Suprapubic skin (tissue), 4 donors: ENCODE measurements at regions not wholly inside any gene's neighbourhood (a gene's known extent, or its start where the extent isn't known, plus 50 kb on each side); places are given as distances from the start of the nearest gene placed in this dataset.

ENCODE experiments used
- DNase-seq, 2 donors: peaks; one replicate each; pipeline ENCODE4 v3.0.0-alpha.2; 2019; ENCODE audit warnings: low spot score in 2 of 2
- H3K27ac ChIP-seq: fragments of 200-600 bp; sonication (generic); one replicate; pipeline ENCODE4 v1.5.1; 2019
- H3K27me3 ChIP-seq: fragments of 200-600 bp; sonication (generic); one replicate; pipeline ENCODE4 v1.5.1; 2019
- H3K36me3 ChIP-seq: fragments of 200-600 bp; sonication (generic); one replicate; pipeline ENCODE4 v1.5.1; 2019
- H3K4me1 ChIP-seq: fragments of 200-600 bp; sonication (generic); one replicate; pipeline ENCODE4 v1.5.1; 2019
- H3K4me3 ChIP-seq: fragments of 200-600 bp; sonication (generic); one replicate; pipeline ENCODE4 v1.5.1; 2019; ENCODE audit warnings: mild to moderate bottlenecking
- H3K9me3 ChIP-seq: fragments of 200-600 bp; sonication (generic); one replicate; pipeline ENCODE4 v1.5.1; 2019
- CTCF ChIP-seq, 2 donors: fragments of 200-600 bp in 1 of 2; fragments of 450-650 bp in 1 of 2; sonication (generic) in 1 of 2; IDR thresholded peaks; one replicate each; pipeline ENCODE4 v1.5.1; 2016 to 2019; ENCODE audit warnings: antibody characterized with exemption in 2 of 2, mild to moderate bottlenecking in 1 of 2, moderate library complexity in 1 of 2
- EP300 ChIP-seq: sonication (generic); formaldehyde crosslinking; IDR thresholded peaks from one replicate; pipeline ENCODE4 v1.6.1; 2017; ENCODE audit warnings: antibody characterized with exemption
- POLR2A ChIP-seq, 2 donors: fragments of 450-650 bp; IDR thresholded peaks; one replicate each; pipeline ENCODE4 v1.6.1; 2017; ENCODE audit warnings: antibody characterized with exemption in 2 of 2, mild to moderate bottlenecking in 2 of 2, moderate library complexity in 2 of 2
- POLR2AphosphoS5 ChIP-seq, 3 donors: sonication (generic); formaldehyde crosslinking; IDR thresholded peaks; one replicate each; pipeline ENCODE4 v1.6.1; 2017; ENCODE audit warnings: antibody characterized with exemption in 3 of 3
- WGBS: methylation state at CpG from one replicate; pipeline ENCODE4 v1.1.5; 2018; 5-methylcytosine and 5-hydroxymethylcytosine counted together

DNA sequence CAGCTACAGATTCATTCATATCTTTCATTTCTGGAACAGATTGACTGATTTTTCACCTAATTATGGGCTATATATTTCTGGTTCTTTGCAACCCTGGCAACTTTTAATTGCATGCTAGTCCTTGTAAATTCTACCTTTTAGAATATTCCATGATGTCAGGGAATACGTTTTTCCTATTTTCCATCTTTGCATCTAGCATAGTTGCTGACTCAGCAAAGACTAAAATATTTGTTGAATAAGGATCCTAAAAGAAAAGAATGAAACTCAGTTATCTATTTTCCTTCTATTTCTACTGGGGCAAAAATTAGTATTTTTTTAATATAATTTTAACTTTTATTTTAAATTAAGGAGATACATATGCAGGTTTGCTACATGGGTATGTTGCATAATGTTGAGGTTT, 438.3 kb downstream of the GXYLT1 start:
- H3K27me3 ChIP-seq, result no peaks in the 10 kb centered on the region
- no peaks in the 10 kb centered on the region for H3K36me3 ChIP-seq
- 54% methylated on average over 1 of the region's 1 CpG for WGBS
- H3K27ac ChIP-seq, result no peak overlapping the region
- DNase-seq, result no peak
- no peak overlapping the region for H3K4me3 ChIP-seq
- H3K4me1 ChIP-seq, result no peaks in the 10 kb centered on the region
- no peaks in the 10 kb centered on the region for H3K9me3 ChIP-seq
- TF ChIP-seq EP300, result no peak
- no peak for TF ChIP-seq CTCF (IDR thresholded peaks at IDR 0.05)
- TF ChIP-seq POLR2A (IDR thresholded peaks at IDR 0.05), result no peak
- no peak for TF ChIP-seq POLR2AphosphoS5 (IDR thresholded peaks at IDR 0.05)

DNA sequence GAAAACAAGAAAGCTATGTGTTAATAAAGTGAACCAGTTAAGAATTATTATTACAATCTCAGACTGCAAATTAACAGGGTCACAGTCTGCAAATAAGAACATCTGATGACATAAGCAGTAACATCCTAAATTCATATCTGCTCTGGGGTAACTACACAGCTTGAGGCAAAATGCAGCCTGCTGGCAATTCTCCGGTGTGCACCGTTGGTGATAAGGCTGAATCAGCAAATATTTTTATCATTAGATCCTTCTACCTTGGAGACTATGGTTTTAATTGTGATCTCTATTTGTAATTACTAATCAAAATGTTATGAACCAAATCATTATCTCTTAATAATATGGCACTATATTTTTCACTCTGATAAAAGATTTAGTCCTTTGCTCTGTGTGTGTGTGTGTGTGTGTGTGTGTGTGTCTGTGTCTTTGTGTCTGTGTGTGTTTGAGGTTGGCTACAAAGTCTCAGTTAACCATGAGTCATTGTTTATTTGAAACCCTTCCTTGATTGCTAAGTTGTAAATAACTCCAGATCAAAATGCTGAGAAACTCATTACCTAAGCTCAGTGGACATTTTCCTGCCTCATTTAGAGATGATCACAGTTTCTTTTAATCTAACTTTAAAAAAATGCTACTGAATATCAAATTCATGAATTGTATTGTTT, 442.6 kb downstream of the GXYLT1 start:
- Histone ChIP-seq H3K4me3 (no peak overlapping the region), H3K27ac (no peak overlapping the region), H3K9me3 (no peaks in the 10 kb centered on the region), H3K36me3 (no peaks in the 10 kb centered on the region), H3K4me1 (no peaks in the 10 kb centered on the region), H3K27me3 (peaks cover 3% of the 10 kb centered on the region)
- no peak for TF ChIP-seq CTCF (IDR thresholded peaks at IDR 0.05)
- TF ChIP-seq EP300, result no peak
- no peak for TF ChIP-seq POLR2A (IDR thresholded peaks at IDR 0.05)
- TF ChIP-seq POLR2AphosphoS5 (IDR thresholded peaks at IDR 0.05), result no peak
- no peak for DNase-seq
- 21% methylated on average over 2 of the region's 2 CpGs for WGBS

DNA sequence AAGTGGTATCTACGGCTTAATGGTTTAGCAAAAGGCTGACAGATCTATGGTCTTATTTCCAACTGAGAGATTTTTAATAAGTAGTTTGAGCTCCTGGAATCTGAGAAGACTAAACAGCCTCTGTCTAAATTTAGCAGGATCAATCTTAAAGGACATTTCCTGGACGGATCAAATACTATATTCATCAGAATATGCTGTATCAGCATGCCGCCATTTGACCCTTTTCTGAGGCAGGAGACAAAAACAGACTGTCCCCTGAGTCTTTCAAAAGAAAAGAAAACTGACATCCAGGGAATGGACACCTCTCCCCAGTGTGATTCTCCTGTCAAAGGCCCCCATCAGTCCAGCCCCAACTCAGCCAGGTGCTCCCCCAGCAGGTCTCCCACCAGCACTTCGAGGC, 443.7 kb downstream of the GXYLT1 start:
- Histone ChIP-seq H3K4me3 (no peak overlapping the region), H3K27ac (no peak overlapping the region), H3K36me3 (no peaks in the 10 kb centered on the region), H3K9me3 (no peaks in the 10 kb centered on the region), H3K4me1 (no peaks in the 10 kb centered on the region), H3K27me3 (peaks cover 3% of the 10 kb centered on the region)
- WGBS, result 81% methylated on average over 4 of the region's 4 CpGs
- TF ChIP-seq EP300 (no peak), CTCF (IDR thresholded peaks at IDR 0.05) (no peak), POLR2A (IDR thresholded peaks at IDR 0.05) (no peak), POLR2AphosphoS5 (IDR thresholded peaks at IDR 0.05) (no peak)
- no peak for DNase-seq

DNA sequence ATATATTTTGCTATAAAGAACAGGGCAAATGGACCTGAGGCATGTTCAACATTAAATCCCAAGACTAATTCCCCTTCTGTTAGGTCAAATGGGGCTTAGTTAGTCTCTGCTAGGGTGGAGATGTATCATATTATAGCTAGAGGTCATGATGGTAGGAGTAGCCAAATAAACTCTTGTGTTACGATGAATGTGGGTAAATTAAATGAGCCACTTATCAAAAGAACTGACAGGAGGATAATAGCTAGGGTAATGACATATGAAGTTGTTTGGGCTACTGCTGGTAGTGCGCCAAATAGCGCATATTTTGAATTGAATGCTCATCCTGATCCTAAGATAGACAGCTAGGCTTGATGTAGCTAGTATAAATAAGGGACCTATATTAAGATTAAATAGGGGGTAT, 445.0 kb downstream of the GXYLT1 start:
- H3K9me3 ChIP-seq, result no peaks in the 10 kb centered on the region

DNA sequence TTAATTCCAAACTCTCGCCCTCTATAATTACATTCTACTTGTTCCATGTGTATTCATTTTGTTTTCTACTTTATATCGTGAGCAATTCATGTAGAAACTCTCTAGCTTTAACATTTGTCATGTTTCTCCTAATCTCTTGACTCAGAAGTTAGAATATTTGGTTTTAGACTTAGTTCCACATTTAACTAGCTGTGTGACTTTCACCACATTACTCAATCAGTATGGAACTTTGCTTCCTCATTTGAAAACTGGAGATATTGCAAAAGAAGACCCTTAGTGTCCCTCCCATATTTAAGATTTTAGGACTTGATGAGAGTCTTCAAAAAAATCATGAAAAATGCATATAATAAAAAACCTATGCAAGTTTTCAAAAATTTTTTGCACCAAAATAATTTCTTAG, 447.5 kb downstream of the GXYLT1 start:
- no peak for DNase-seq
- H3K27me3 ChIP-seq, result peaks cover 3% of the 10 kb centered on the region
- H3K36me3 ChIP-seq, result no peaks in the 10 kb centered on the region
- 70% methylated on average over 2 of the region's 2 CpGs for WGBS
- no peak overlapping the region for H3K27ac ChIP-seq
- no peaks in the 10 kb centered on the region for H3K9me3 ChIP-seq
- H3K4me3 ChIP-seq, result no peak overlapping the region
- TF ChIP-seq CTCF (IDR thresholded peaks at IDR 0.05) (no peak), POLR2A (IDR thresholded peaks at IDR 0.05) (no peak), POLR2AphosphoS5 (IDR thresholded peaks at IDR 0.05) (no peak), EP300 (no peak)
- no peaks in the 10 kb centered on the region for H3K4me1 ChIP-seq

More for the DNA sequence above, 445.0 kb downstream of the GXYLT1 start:
- DNase-seq, result no peak
- no peaks in the 10 kb centered on the region for H3K4me1 ChIP-seq
- H3K27ac ChIP-seq, result no peak overlapping the region
- H3K36me3 ChIP-seq, result no peaks in the 10 kb centered on the region
- TF ChIP-seq EP300, result no peak
- no peak for TF ChIP-seq CTCF (IDR thresholded peaks at IDR 0.05)
- TF ChIP-seq POLR2AphosphoS5 (IDR thresholded peaks at IDR 0.05), result no peak
- no peak for TF ChIP-seq POLR2A (IDR thresholded peaks at IDR 0.05)
- peaks cover 3% of the 10 kb centered on the region for H3K27me3 ChIP-seq
- H3K4me3 ChIP-seq, result no peak overlapping the region
- 84% methylated on average over 3 of the region's 3 CpGs for WGBS
